ENCODE measurements at regions not wholly inside any gene's neighbourhood (a gene's known extent, or its start where the extent isn't known, plus 50 kb on each side); places are given as distances from the start of the nearest gene placed in this dataset.

DNA sequence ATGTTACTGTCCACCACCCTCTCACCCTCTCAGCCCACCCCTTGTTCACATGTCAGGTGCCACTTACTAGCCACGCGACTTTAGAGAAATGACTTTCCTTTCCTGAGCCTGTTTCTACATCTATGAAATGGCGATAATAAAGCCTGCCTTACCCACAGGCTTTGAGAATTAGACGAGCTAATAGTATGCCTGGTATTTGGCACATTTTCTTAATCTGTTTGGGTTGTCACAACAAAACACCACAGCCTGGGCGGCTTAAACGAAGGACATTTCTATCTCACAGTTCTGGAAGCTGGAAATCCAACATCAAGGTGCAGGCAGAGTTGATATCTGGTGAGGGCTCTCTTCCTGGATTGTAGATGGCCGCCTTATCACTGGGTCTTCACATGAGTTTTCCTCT, 273.9 kb upstream of the FMN2 start:
- H3K4me3 ChIP-seq (ENCODE audit: low read depth, low read length) = no peak overlapping the region
- DNase-seq (ENCODE audit: low read depth) = no peak
- TF ChIP-seq, protein P1, sequence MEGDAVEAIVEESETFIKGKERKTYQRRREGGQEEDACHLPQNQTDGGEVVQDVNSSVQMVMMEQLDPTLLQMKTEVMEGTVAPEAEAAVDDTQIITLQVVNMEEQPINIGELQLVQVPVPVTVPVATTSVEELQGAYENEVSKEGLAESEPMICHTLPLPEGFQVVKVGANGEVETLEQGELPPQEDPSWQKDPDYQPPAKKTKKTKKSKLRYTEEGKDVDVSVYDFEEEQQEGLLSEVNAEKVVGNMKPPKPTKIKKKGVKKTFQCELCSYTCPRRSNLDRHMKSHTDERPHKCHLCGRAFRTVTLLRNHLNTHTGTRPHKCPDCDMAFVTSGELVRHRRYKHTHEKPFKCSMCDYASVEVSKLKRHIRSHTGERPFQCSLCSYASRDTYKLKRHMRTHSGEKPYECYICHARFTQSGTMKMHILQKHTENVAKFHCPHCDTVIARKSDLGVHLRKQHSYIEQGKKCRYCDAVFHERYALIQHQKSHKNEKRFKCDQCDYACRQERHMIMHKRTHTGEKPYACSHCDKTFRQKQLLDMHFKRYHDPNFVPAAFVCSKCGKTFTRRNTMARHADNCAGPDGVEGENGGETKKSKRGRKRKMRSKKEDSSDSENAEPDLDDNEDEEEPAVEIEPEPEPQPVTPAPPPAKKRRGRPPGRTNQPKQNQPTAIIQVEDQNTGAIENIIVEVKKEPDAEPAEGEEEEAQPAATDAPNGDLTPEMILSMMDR (IDR thresholded peaks at IDR 0.05; ENCODE audit: insufficient read depth, low read depth, low read length, missing control alignments) = no peak

DNA sequence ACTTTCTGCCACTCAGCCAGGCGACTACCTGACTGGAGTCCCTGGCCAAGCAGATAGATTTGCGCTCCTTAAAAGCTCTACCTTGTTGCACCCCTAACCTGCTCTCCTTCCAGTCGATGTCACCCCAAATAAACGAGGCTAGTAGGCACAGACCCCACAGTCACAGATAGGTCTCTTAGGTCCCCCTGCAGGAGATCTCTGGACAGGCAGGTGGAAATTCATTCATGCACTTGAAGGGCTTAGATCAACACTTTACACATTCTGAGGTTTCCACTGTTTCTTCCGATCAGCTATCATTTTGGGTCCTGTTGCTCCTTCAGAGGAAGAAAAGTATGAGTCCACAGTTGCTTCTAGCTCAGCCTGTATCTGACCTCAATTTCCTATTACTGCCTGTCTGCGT, 272.6 kb upstream of the FMN2 start:
- DNase-seq (ENCODE audit: low read depth) = no peak
- no peak overlapping the region for H3K4me3 ChIP-seq (ENCODE audit: low read depth, low read length)
- TF ChIP-seq, protein P1 (IDR thresholded peaks at IDR 0.05; ENCODE audit: insufficient read depth, low read depth, low read length, missing control alignments) = no peak

DNA sequence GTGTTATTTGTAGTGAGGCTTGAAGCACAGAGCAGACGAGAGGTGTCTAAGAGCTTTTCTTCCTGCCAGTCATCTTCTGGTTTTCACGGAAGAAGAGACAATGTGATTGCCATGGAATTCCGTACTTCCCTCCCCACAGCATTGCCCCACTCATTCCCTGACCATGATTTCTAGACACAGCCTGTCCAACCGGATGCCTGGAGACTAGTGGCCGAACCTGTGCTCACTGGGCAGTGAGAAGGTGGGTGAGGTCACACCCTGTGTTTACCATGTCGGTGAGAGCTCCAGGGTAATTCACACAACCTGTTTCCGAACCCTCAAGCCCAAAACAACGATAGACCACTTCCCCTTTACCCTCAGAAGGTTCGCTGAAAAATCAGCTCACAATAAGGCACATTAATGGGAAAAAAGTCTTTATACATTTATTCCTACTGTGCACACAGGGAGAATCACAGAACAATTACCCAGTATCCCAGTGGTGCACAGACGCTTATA, 271.9 kb upstream of the FMN2 start:
- DNase-seq (ENCODE audit: low read depth) = no peak
- no peak overlapping the region for H3K4me3 ChIP-seq (ENCODE audit: low read depth, low read length)
- TF ChIP-seq, protein P1 (IDR thresholded peaks at IDR 0.05; ENCODE audit: insufficient read depth, low read depth, low read length, missing control alignments) = no peak

DNA sequence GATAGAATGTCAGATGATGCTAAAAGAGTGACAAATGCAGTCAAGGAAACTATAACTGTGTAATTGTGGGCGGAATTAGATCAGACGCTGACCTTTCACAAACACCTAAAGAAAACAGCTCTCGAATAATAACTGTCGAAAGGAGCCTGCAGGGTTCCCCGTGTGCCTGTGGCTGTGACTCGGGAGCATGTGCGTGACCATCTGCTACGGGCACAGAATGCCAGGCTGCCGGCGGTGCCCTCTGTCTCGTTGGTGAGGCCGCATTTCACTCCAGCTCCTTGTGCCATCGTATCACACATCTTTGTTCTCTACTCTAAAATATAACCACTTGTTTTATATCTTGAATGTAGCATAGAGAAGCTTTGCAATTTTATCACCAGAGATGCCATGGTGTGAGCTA, 267.8 kb upstream of the FMN2 start:
- TF ChIP-seq, protein P1 (IDR thresholded peaks at IDR 0.05; ENCODE audit: insufficient read depth, low read depth, low read length, missing control alignments) = no peak
- no peak overlapping the region for H3K4me3 ChIP-seq (ENCODE audit: low read depth, low read length)
- DNase-seq (ENCODE audit: low read depth) = no peak

DNA sequence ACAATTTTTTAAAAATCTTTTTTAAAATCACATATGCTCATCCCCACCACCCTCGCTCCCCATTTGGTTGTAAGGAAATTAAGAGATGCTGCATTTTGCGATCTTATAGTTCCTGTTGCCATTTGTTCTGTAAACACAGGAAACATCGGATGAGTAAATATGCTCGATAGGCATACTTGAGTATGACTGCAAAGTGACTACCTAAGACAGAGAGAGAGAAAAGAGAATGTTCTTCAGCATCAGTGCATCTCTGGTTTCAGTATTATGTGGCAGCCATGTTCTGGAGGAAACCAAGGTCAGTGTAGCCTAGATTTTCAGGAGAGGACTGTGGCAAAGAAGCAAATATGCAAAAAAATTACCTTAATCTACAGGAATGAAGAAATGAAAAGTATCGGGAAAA, 265.5 kb upstream of the FMN2 start:
- no peak for DNase-seq (ENCODE audit: low read depth)
- TF ChIP-seq, protein P1 (IDR thresholded peaks at IDR 0.05; ENCODE audit: insufficient read depth, low read depth, low read length, missing control alignments) = no peak
- no peak overlapping the region for H3K4me3 ChIP-seq (ENCODE audit: low read depth, low read length)

DNA sequence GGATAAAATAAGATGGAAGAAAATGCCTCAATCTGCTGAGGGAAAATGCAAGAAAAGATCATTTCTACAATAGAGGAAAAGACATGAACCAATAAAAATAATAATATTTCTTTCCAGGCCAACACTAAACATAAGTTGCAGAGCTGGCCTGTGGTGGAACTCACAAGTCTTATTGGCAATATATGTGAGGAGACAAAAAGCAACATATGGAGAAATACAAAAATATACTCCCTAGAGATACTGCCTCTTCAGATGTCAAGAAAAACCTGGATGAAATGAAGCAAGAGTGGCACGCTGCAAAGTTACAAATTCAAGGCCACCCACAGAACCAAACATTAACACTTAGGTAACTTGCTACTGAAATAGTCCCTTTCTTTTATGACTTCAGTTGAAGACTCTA, 264.9 kb upstream of the FMN2 start:
- DNase-seq (ENCODE audit: low read depth) = no peak
- no peak overlapping the region for H3K4me3 ChIP-seq (ENCODE audit: low read depth, low read length)
- TF ChIP-seq, protein P1 (IDR thresholded peaks at IDR 0.05; ENCODE audit: insufficient read depth, low read depth, low read length, missing control alignments) = no peak

DNA sequence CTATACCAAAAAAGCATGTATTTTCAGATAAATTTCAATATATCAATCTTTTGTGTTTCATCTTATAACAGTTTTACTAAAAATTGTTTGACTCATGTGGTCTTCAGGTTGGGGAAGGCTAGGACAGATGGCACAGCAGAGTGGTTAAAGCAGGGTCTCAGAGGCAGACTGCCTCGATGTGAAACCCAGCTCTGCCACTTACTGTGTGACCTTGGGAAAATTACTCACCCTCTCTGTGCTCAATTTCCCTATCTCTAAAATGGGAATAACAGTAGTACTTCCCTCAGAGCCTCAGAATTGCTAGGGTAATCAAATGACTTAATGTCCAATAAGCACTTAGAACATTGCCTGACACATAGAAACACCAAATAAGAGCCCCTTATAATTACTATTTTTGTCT, 262.1 kb upstream of the FMN2 start:
- TF ChIP-seq, protein P1 (IDR thresholded peaks at IDR 0.05; ENCODE audit: insufficient read depth, low read depth, low read length, missing control alignments) = no peak
- H3K4me3 ChIP-seq (ENCODE audit: low read depth, low read length) = no peak overlapping the region
- no peak for DNase-seq (ENCODE audit: low read depth)
